Kasumi-1 (cell line): ENCODE measurements at regions not wholly inside any gene's neighbourhood (a gene's known extent, or its start where the extent isn't known, plus 50 kb on each side); places are given as distances from the start of the nearest gene placed in this dataset.
"Not testable (repeated sequence)": the region's sequence is repeated elsewhere in the genome, so short reads cannot be mapped to it uniquely, and the experiment has no call there.

Experiments
- DNase-seq, 2 experiments: peaks; one replicate each; lab custom pipeline; 2025; lab: John Stamatoyannopoulos, UW

DNA sequence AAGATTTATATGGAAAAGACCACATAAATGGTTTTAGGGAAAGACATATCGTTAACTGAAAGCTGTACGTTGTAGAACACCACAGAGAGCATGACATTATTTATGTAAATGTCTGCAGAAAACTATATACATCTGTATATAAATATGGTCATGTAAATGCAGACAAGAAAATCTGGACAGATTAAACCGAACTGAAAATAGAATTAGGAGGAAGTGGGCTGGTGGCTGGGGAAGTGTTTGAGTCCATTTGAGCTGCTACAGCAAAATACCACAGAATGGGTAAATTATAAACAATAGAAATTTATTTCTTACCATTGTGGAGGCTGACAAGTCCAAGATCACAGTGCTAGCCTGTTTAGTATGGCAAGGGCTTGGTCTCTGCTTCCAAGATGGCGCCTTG is 56.3 kb upstream of the USP6NL start:
- peak; percentile 13 to 53 for DNase-seq

DNA sequence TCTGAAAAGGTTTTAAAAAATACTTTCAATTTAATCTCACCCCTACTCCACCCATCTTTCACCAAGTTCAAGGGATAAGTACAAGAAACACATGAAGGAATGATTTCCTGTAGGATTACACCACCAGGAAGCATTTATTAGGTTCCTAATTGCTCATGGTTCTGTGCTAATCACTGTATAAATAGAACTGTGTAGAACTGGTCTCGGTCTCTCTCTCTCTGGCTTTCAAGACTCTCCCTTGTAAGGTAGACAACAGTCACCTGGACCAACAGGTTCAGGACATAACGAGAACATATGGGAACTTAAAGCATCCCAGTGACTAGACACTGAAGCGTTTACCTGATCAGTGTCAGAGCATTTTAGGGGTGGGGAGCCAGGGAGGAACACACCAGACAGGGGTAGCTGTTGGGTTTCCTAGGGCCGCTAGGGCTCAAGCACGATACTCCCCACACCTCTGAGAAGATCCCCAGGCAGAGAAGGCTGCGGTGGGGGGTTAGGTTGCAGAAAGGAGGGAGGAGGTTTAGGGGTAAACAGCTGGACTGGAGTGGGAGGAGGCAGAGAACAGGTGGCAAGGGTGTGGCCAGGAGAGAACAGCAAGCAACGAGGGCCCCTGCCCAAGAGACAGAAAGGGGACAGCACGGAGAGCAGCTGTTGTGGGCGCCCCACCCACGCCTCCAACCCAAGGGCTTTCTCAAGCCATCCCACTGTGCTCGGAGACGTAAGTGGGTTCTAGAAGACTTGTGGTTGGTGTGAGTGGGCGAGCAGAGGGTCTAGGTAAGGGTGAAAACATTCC is 52.5 kb upstream of the USP6NL start:
- no peak for DNase-seq

DNA sequence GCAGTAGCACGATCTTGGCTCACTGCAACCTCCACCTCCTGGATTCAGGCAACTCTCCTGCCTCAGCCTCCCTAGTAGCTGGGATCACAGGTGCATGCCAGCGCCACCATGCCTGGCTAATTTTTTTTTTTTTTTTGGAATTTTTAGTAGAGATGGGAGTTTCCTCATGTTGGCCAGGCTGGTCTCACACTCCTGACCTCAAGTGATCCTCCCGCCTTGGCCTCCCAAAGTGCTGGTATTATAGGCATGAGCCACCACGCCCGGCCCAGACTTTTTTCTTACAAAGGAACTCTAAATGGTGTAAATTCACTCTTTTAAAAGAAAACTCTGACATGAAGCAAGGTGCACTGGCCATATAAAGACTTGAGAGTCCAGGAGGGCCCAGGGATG is 51.7 kb upstream of the USP6NL start:
- not testable (repeated sequence) for DNase-seq

DNA sequence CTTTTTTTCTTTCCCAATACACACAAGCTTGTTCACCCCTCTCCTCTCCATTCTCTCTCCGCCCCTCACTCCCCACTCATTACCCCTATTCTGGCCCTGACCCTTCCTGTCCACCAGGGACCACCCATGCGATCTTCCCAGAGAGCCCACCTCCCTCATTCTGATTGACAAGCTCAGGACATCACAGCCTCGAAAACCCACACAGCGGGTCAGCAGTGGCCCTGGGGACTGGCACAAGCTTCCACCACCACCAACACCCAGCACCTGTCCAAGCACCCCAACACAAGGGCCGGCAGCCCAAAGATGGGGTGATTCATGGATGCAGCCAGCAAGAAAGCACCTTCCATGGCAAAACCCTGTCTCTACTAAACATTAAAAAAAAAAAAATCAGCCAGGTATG is 50.0 kb upstream of the USP6NL start:
- no peak for DNase-seq
